ENCODE measurements at regions not wholly inside any gene's neighbourhood (a gene's known extent, or its start where the extent isn't known, plus 50 kb on each side); places are given as distances from the start of the nearest gene placed in this dataset.

DNA sequence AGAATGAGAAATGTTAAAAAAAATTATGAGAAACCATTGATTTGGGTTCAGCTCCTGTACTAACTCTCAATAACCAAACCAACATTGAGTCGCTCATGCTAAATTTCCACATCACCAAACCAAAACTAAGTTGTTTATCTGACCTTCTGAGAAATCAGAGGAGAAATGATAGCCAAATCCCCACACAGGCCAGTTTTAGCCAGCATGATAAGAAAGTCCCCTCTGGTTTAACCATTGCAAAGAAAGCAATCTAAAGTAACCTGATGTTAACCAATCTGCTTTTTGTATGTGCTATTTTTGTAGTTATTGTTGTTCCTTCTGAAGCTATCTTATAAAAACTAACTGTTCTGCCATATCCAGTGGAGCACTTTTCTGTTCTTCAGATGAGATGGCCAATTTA lies 599.7 kb downstream of the SLC16A7 start:
- TF ChIP-seq, protein P1, sequence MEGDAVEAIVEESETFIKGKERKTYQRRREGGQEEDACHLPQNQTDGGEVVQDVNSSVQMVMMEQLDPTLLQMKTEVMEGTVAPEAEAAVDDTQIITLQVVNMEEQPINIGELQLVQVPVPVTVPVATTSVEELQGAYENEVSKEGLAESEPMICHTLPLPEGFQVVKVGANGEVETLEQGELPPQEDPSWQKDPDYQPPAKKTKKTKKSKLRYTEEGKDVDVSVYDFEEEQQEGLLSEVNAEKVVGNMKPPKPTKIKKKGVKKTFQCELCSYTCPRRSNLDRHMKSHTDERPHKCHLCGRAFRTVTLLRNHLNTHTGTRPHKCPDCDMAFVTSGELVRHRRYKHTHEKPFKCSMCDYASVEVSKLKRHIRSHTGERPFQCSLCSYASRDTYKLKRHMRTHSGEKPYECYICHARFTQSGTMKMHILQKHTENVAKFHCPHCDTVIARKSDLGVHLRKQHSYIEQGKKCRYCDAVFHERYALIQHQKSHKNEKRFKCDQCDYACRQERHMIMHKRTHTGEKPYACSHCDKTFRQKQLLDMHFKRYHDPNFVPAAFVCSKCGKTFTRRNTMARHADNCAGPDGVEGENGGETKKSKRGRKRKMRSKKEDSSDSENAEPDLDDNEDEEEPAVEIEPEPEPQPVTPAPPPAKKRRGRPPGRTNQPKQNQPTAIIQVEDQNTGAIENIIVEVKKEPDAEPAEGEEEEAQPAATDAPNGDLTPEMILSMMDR (IDR thresholded peaks at IDR 0.05): no peak
- no peak for TF ChIP-seq POLR2A (IDR thresholded peaks at IDR 0.05)
